SK-N-SH (cell line): ENCODE measurements at regions not wholly inside any gene's neighbourhood (a gene's known extent, or its start where the extent isn't known, plus 50 kb on each side); places are given as distances from the start of the nearest gene placed in this dataset.

Experiments used
- GABPA ChIP-seq: IDR thresholded peaks from 2 replicates; pipeline ENCODE4 v1.4.0; 2012; ENCODE audit warnings: low read depth, mild to moderate bottlenecking
- RAD21 ChIP-seq: IDR thresholded peaks from 2 replicates; pipeline ENCODE4 v1.6.1; 2012; ENCODE audit warnings: mild to moderate bottlenecking, low read length
- YY1 ChIP-seq: IDR thresholded peaks from 2 replicates; pipeline ENCODE4 v1.4.0; 2012; ENCODE audit warnings: low read depth, mild to moderate bottlenecking
- ZBTB33 ChIP-seq: IDR thresholded peaks from 2 replicates; pipeline ENCODE4 v1.4.0; 2012; ENCODE audit warnings: low read depth, borderline replicate concordance
- TF ChIP-seq, protein P1 (sequence below): fragments of 200-600 bp; sonication (generic); IDR thresholded peaks from 2 replicates; pipeline ENCODE4 v1.6.1; 2017; ENCODE audit warnings: antibody characterized with exemption, mild to moderate bottlenecking, moderate library complexity

GRCh38 chr4:125770814-125771398 is 456.2 kb downstream of the FAT4 start:
- TF ChIP-seq, protein P1, sequence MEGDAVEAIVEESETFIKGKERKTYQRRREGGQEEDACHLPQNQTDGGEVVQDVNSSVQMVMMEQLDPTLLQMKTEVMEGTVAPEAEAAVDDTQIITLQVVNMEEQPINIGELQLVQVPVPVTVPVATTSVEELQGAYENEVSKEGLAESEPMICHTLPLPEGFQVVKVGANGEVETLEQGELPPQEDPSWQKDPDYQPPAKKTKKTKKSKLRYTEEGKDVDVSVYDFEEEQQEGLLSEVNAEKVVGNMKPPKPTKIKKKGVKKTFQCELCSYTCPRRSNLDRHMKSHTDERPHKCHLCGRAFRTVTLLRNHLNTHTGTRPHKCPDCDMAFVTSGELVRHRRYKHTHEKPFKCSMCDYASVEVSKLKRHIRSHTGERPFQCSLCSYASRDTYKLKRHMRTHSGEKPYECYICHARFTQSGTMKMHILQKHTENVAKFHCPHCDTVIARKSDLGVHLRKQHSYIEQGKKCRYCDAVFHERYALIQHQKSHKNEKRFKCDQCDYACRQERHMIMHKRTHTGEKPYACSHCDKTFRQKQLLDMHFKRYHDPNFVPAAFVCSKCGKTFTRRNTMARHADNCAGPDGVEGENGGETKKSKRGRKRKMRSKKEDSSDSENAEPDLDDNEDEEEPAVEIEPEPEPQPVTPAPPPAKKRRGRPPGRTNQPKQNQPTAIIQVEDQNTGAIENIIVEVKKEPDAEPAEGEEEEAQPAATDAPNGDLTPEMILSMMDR: no peak
- no peak for TF ChIP-seq GABPA
- TF ChIP-seq ZBTB33: no peak
- TF ChIP-seq YY1: no peak
- TF ChIP-seq RAD21: no peak
